ENCODE measurements at regions not wholly inside any gene's neighbourhood (a gene's known extent, or its start where the extent isn't known, plus 50 kb on each side); places are given as distances from the start of the nearest gene placed in this dataset.

DNA sequence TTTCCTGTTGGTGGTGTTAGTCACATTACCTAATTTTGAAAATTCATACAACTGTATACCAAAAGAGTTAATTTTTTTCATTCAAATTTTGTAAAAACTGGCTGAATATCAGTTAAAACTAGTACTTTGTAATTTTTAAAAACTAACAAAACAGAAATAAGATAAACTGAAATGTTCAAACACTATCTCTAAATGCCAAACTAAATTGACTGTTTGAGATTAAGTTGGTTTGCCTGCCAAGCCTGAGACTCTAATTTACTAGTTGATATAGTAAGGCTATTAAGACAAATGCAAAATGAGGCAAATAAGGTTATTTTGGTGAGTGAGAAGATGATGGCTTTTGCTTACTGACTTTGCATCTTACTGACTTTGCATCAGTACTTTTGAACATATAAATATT, 1134.9 kb upstream of the LRRN3 start:
- peaks cover 6% of the 10 kb centered on the region for H3K9me3 Mint-ChIP-seq
- no peak overlapping the region for H3K4me3 Mint-ChIP-seq
- no peak overlapping the region for H3K27ac Mint-ChIP-seq (ENCODE audit: unreplicated experiment)
- H3K4me1 Mint-ChIP-seq, result no peaks in the 10 kb centered on the region
- DNase-seq (ENCODE audit: low read depth, low spot score), result no peak
- no peaks in the 10 kb centered on the region for H3K36me3 Mint-ChIP-seq (ENCODE audit: low read depth)
- no peaks in the 10 kb centered on the region for H3K27me3 Mint-ChIP-seq (ENCODE audit: low read depth)
- TF ChIP-seq, protein P1, sequence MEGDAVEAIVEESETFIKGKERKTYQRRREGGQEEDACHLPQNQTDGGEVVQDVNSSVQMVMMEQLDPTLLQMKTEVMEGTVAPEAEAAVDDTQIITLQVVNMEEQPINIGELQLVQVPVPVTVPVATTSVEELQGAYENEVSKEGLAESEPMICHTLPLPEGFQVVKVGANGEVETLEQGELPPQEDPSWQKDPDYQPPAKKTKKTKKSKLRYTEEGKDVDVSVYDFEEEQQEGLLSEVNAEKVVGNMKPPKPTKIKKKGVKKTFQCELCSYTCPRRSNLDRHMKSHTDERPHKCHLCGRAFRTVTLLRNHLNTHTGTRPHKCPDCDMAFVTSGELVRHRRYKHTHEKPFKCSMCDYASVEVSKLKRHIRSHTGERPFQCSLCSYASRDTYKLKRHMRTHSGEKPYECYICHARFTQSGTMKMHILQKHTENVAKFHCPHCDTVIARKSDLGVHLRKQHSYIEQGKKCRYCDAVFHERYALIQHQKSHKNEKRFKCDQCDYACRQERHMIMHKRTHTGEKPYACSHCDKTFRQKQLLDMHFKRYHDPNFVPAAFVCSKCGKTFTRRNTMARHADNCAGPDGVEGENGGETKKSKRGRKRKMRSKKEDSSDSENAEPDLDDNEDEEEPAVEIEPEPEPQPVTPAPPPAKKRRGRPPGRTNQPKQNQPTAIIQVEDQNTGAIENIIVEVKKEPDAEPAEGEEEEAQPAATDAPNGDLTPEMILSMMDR (conservative IDR thresholded peaks at IDR 0.05), result no peak

DNA sequence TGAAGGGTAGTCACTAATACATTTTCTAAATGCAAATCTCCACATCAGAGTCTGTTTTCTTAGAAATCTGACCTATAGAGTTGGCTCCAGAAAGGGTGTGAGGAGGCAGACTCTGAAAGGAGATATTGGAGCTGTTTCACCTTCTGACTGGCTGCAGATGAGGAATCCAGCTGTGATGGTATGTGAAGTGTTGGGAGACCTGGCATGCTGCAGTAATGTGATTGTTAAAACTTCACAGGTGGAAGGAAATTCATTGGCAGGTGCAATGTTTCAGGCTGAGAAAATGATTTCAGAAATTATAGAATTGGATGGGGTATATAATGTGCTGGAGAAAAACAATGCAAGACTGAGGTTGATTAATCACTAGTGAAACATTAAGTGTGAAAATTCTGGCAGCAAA, 1134.0 kb upstream of the LRRN3 start:
- Mint-ChIP-seq H3K9me3 (peaks cover 6% of the 10 kb centered on the region), H3K27me3 (ENCODE audit: low read depth) (no peaks in the 10 kb centered on the region), H3K4me3 (no peak overlapping the region), H3K4me1 (no peaks in the 10 kb centered on the region), H3K36me3 (ENCODE audit: low read depth) (no peaks in the 10 kb centered on the region), H3K27ac (ENCODE audit: unreplicated experiment) (no peak overlapping the region)
- no peak for DNase-seq (ENCODE audit: low read depth, low spot score)
- TF ChIP-seq, protein P1 (conservative IDR thresholded peaks at IDR 0.05), result no peak

DNA sequence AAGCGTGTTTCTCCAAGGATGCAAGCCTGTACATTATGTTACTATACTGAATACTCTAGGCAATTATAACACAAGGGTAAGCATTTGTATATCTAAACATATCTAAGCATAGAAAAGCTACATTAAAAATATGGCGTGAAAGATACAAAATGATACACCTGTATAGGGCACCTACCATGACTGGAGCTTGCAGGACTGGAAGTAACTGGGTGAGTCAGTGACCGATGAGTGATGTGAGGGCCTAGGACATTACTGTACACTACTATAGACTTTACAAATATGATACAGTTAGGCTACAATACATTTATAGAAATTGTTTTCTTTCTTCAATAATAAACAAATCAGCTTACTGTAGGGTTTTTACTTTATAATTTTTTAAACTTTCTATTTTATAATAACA, 1127.2 kb upstream of the LRRN3 start:
- TF ChIP-seq, protein P1 (conservative IDR thresholded peaks at IDR 0.05), result no peak
- Mint-ChIP-seq H3K4me1 (no peaks in the 10 kb centered on the region), H3K36me3 (ENCODE audit: low read depth) (no peaks in the 10 kb centered on the region), H3K27me3 (ENCODE audit: low read depth) (no peaks in the 10 kb centered on the region), H3K4me3 (no peak overlapping the region), H3K27ac (ENCODE audit: unreplicated experiment) (no peak overlapping the region), H3K9me3 (peaks cover 3% of the 10 kb centered on the region)
- DNase-seq (ENCODE audit: low read depth, low spot score), result no peak

DNA sequence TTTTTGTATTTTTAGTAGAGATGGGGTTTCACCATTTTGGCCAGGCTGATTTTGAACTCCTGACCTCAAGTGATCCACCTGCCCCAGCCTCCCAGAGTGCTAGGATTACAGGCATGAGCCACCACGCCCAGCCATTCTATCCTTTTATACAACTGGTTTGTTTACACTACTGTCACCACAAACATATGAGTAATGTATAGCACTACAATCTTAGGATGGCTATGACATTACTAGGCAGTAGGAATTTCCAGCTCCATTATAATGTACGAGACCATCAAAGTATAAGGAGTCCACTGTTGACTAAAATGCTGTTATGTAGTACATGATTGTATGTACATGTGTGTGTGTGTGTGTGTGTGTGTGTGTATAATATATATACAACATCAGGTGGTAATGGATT, 1126.1 kb upstream of the LRRN3 start:
- no peaks in the 10 kb centered on the region for H3K36me3 Mint-ChIP-seq (ENCODE audit: low read depth)
- no peaks in the 10 kb centered on the region for H3K4me1 Mint-ChIP-seq
- H3K4me3 Mint-ChIP-seq, result no peak overlapping the region
- no peak overlapping the region for H3K27ac Mint-ChIP-seq (ENCODE audit: unreplicated experiment)
- peaks cover 3% of the 10 kb centered on the region for H3K9me3 Mint-ChIP-seq
- DNase-seq (ENCODE audit: low read depth, low spot score), result no peak
- TF ChIP-seq, protein P1 (conservative IDR thresholded peaks at IDR 0.05), result no peak
- H3K27me3 Mint-ChIP-seq (ENCODE audit: low read depth), result no peaks in the 10 kb centered on the region

DNA sequence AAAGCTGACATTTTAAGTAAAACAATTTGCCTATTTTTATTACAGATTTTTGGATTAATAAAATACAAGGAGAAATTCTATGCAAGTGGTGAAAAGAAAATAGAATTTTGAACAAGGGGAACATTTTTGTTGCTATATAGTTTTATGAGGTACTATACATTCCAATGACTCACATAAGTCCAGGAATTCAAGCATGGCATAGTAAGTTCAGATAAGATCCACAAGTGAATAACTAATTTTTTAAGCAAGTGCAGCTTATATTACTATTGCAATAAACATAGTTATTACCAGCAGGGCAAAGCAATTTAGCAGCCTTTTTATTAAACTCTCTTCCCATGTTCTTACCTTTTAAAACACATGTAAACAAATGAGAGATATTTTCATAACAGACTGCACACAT, 1123.5 kb upstream of the LRRN3 start:
- Mint-ChIP-seq H3K9me3 (peaks cover 3% of the 10 kb centered on the region), H3K27me3 (ENCODE audit: low read depth) (no peaks in the 10 kb centered on the region), H3K27ac (ENCODE audit: unreplicated experiment) (no peak overlapping the region), H3K4me1 (no peaks in the 10 kb centered on the region), H3K4me3 (no peak overlapping the region), H3K36me3 (ENCODE audit: low read depth) (no peaks in the 10 kb centered on the region)
- DNase-seq (ENCODE audit: low read depth, low spot score), result no peak
- TF ChIP-seq, protein P1 (conservative IDR thresholded peaks at IDR 0.05), result no peak

DNA sequence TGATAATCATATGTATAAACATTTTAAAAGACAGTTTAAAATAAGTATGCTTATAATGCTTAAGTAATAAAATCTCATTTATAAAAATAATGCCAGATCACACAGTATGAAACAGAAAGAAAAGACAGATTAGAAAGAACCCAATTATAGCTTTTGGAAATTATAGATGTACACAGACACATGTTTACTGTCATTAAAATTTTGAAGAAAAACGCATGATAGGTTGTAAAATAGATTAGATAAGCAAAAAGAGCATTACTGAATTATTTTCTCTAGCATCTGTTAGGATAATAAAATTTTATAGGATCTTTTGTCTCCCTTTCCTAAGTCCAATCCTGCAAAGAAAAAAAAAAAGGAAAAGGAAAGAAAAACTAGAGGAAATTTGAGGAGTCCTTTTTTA, 1107.3 kb upstream of the LRRN3 start:
- Mint-ChIP-seq H3K9me3 (peaks cover 11% of the 10 kb centered on the region), H3K27me3 (ENCODE audit: low read depth) (no peaks in the 10 kb centered on the region), H3K4me3 (no peak overlapping the region), H3K36me3 (ENCODE audit: low read depth) (peaks cover 7% of the 10 kb centered on the region), H3K4me1 (no peaks in the 10 kb centered on the region), H3K27ac (ENCODE audit: unreplicated experiment) (no peak overlapping the region)
- TF ChIP-seq, protein P1 (conservative IDR thresholded peaks at IDR 0.05), result no peak
- DNase-seq (ENCODE audit: low read depth, low spot score), result no peak

Data from neural crest cell (in vitro differentiated cells).